ENCODE measurements at regions not wholly inside any gene's neighbourhood (a gene's known extent, or its start where the extent isn't known, plus 50 kb on each side); places are given as distances from the start of the nearest gene placed in this dataset.

GRCh38 chr6:140713495-140713894 lies 1339.0 kb upstream of the CITED2 start:
- TF ChIP-seq CTCF (IDR thresholded peaks at IDR 0.05) (no peak), POLR2A (IDR thresholded peaks at IDR 0.05) (no peak)
